ENCODE measurements at regions not wholly inside any gene's neighbourhood (a gene's known extent, or its start where the extent isn't known, plus 50 kb on each side); places are given as distances from the start of the nearest gene placed in this dataset.

- ChIA-PET POLR2A (ENCODE audit: low non-redundant PET) (no interaction called here), CTCF (no interaction called here)
- no TSS peak for BruUV-seq (replicated peaks)
- Histone ChIP-seq H3K27ac (ENCODE audit: low read depth, low read length, poor library complexity, severe bottlenecking) (no peak overlapping the region), H3K9me3 (ENCODE audit: low read depth, low read length, poor library complexity, severe bottlenecking) (no peaks in the 10 kb centered on the region), H3K4me1 (ENCODE audit: insufficient read depth, low read length, poor library complexity, severe bottlenecking) (no peaks in the 10 kb centered on the region), H3K27me3 (replicated peaks; ENCODE audit: insufficient read depth, low read depth, low read length, poor library complexity) (no peaks in the 10 kb centered on the region), H3K36me3 (ENCODE audit: insufficient read depth, low read length, poor library complexity, severe bottlenecking) (no peaks in the 10 kb centered on the region), H3K4me3 (ENCODE audit: low read depth, low read length, poor library complexity, severe bottlenecking) (no peak overlapping the region)
- intact Hi-C loops (cut with micrococcal nuclease; ENCODE audit: unreplicated experiment), result no loop called here
- TF ChIP-seq EZH2 (IDR thresholded peaks at IDR 0.05; ENCODE audit: borderline replicate concordance, low read depth, low read length, poor library complexity, severe bottlenecking) (no peak), CTCF (conservative IDR thresholded peaks at IDR 0.05; ENCODE audit: low read depth, low read length) (no peak)
- no peak for DNase-seq (ENCODE audit: low spot score)
Observed at GRCh38 chr20:52457826-52458225, 266.2 kb upstream of the ZFP64 start.

- ChIA-PET POLR2A (ENCODE audit: low non-redundant PET) (no interaction called here), CTCF (no interaction called here)
- Histone ChIP-seq H3K27me3 (replicated peaks; ENCODE audit: insufficient read depth, low read depth, low read length, poor library complexity) (no peaks in the 10 kb centered on the region), H3K9me3 (ENCODE audit: low read depth, low read length, poor library complexity, severe bottlenecking) (no peaks in the 10 kb centered on the region), H3K4me3 (ENCODE audit: low read depth, low read length, poor library complexity, severe bottlenecking) (no peak overlapping the region), H3K36me3 (ENCODE audit: insufficient read depth, low read length, poor library complexity, severe bottlenecking) (no peaks in the 10 kb centered on the region), H3K27ac (ENCODE audit: low read depth, low read length, poor library complexity, severe bottlenecking) (no peak overlapping the region), H3K4me1 (ENCODE audit: insufficient read depth, low read length, poor library complexity, severe bottlenecking) (no peaks in the 10 kb centered on the region)
- no peak for TF ChIP-seq CTCF (conservative IDR thresholded peaks at IDR 0.05; ENCODE audit: low read depth, low read length)
- no peak for TF ChIP-seq EZH2 (IDR thresholded peaks at IDR 0.05; ENCODE audit: borderline replicate concordance, low read depth, low read length, poor library complexity, severe bottlenecking)
- intact Hi-C loops (cut with micrococcal nuclease; ENCODE audit: unreplicated experiment), result no loop called here
- BruUV-seq (replicated peaks), result no TSS peak
- DNase-seq (ENCODE audit: low spot score), result no peak
Observed at GRCh38 chr20:52454660-52455059, 263.1 kb upstream of the ZFP64 start.

GRCh38 chr20:52448513-52449232 lies 257.1 kb upstream of the ZFP64 start:
- no peaks in the 10 kb centered on the region for H3K4me1 ChIP-seq (ENCODE audit: insufficient read depth, low read length, poor library complexity, severe bottlenecking)
- DNase-seq (ENCODE audit: low spot score), result no peak
- H3K27ac ChIP-seq (ENCODE audit: low read depth, low read length, poor library complexity, severe bottlenecking), result no peak overlapping the region
- TF ChIP-seq CTCF (conservative IDR thresholded peaks at IDR 0.05; ENCODE audit: low read depth, low read length) (no peak), EZH2 (IDR thresholded peaks at IDR 0.05; ENCODE audit: borderline replicate concordance, low read depth, low read length, poor library complexity, severe bottlenecking) (no peak)
- CTCF ChIA-PET, result interaction anchor here (0.7 kb wide), 1 partner anchor 1099 kb away, joined by 3 read pairs; no protein-coding TSS in a partner anchor
- no peaks in the 10 kb centered on the region for H3K36me3 ChIP-seq (ENCODE audit: insufficient read depth, low read length, poor library complexity, severe bottlenecking)
- POLR2A ChIA-PET (ENCODE audit: low non-redundant PET), result no interaction called here
- H3K9me3 ChIP-seq (ENCODE audit: low read depth, low read length, poor library complexity, severe bottlenecking), result no peaks in the 10 kb centered on the region
- no TSS peak for BruUV-seq (replicated peaks)
- intact Hi-C loops (cut with micrococcal nuclease; ENCODE audit: unreplicated experiment), result no loop called here
- no peaks in the 10 kb centered on the region for H3K27me3 ChIP-seq (replicated peaks; ENCODE audit: insufficient read depth, low read depth, low read length, poor library complexity)
- H3K4me3 ChIP-seq (ENCODE audit: low read depth, low read length, poor library complexity, severe bottlenecking), result no peak overlapping the region
